ENCODE measurements at regions not wholly inside any gene's neighbourhood (a gene's known extent, or its start where the extent isn't known, plus 50 kb on each side); places are given as distances from the start of the nearest gene placed in this dataset.

- intact Hi-C loops (cut with DNase I; ENCODE audit: low total_unique reads) = loop anchor here (10.0 kb wide), 1 partner anchor 586 kb away; no protein-coding TSS in a partner anchor
- TF ChIP-seq POLR2A (IDR thresholded peaks at IDR 0.05) (no peak), CTCF (IDR thresholded peaks at IDR 0.05 in 4 of 5, conservative IDR thresholded peaks at IDR 0.05 in 1 of 5) (no peak)
- no peak for ATAC-seq
- no peak for DNase-seq
- Histone ChIP-seq H3K27ac (no peak overlapping the region), H3K9me3 (no peaks in the 10 kb centered on the region), H3K36me3 (no peaks in the 10 kb centered on the region), H3K4me3 (no peak overlapping the region), H3K4me1 (no peaks in the 10 kb centered on the region), H3K27me3 (no peaks in the 10 kb centered on the region)
- in situ Hi-C loops (cut with MboI; ENCODE audit: low sequenced_read_pairs in 4 of 4) = loop anchor here (25.0 kb wide), 6 partner anchors 1019 to 1419 kb away; partner anchors contain the start of gene JARID2 (in 3 of the 4)
Observed at GRCh38 chr6:14218519-14218800, 100.9 kb downstream of the CD83 start.

- in situ Hi-C loops (cut with MboI; ENCODE audit: low sequenced_read_pairs in 4 of 4) = loop anchor here (25.0 kb wide), 6 partner anchors 1016 to 1416 kb away; partner anchors contain the start of gene JARID2 (in 3 of the 4)
- H3K36me3 ChIP-seq = no peaks in the 10 kb centered on the region
- DNase-seq (no peak), ATAC-seq (no peak)
- no peak overlapping the region for H3K4me3 ChIP-seq
- H3K4me1 ChIP-seq = no peaks in the 10 kb centered on the region
- no peak overlapping the region for H3K27ac ChIP-seq
- no peaks in the 10 kb centered on the region for H3K27me3 ChIP-seq
- TF ChIP-seq POLR2A (IDR thresholded peaks at IDR 0.05) (no peak), CTCF (IDR thresholded peaks at IDR 0.05 in 4 of 5, conservative IDR thresholded peaks at IDR 0.05 in 1 of 5) (no peak)
- H3K9me3 ChIP-seq = no peaks in the 10 kb centered on the region
- intact Hi-C loops (cut with DNase I; ENCODE audit: low total_unique reads) = no loop called here
Observed at GRCh38 chr6:14221564-14222279, 104.2 kb downstream of the CD83 start.

GRCh38 chr6:14222956-14223355 lies 105.4 kb downstream of the CD83 start:
- in situ Hi-C loops (cut with MboI; ENCODE audit: low sequenced_read_pairs in 4 of 4) = loop anchor here (25.0 kb wide), 6 partner anchors 1014 to 1414 kb away; partner anchors contain the start of gene JARID2 (in 3 of the 4)
- no peaks in the 10 kb centered on the region for H3K36me3 ChIP-seq
- no peaks in the 10 kb centered on the region for H3K27me3 ChIP-seq
- intact Hi-C loops (cut with DNase I; ENCODE audit: low total_unique reads) = no loop called here
- TF ChIP-seq POLR2A (IDR thresholded peaks at IDR 0.05) = no peak
- no peak for TF ChIP-seq CTCF (IDR thresholded peaks at IDR 0.05 in 4 of 5, conservative IDR thresholded peaks at IDR 0.05 in 1 of 5)
- no peak for ATAC-seq
- no peak overlapping the region for H3K27ac ChIP-seq
- H3K4me1 ChIP-seq = no peaks in the 10 kb centered on the region
- DNase-seq = no peak
- H3K9me3 ChIP-seq = no peaks in the 10 kb centered on the region
- H3K4me3 ChIP-seq = no peak overlapping the region

GRCh38 chr6:14224359-14225103 lies 107.0 kb downstream of the CD83 start:
- ATAC-seq = no peak
- no peak overlapping the region for H3K4me3 ChIP-seq
- in situ Hi-C loops (cut with MboI; ENCODE audit: low sequenced_read_pairs in 4 of 4) = loop anchor here (25.0 kb wide), 6 partner anchors 1013 to 1413 kb away; partner anchors contain the start of gene JARID2 (in 3 of the 4)
- H3K27me3 ChIP-seq = no peaks in the 10 kb centered on the region
- DNase-seq = no peak
- TF ChIP-seq CTCF (IDR thresholded peaks at IDR 0.05 in 4 of 5, conservative IDR thresholded peaks at IDR 0.05 in 1 of 5) (no peak), POLR2A (IDR thresholded peaks at IDR 0.05) (no peak)
- H3K9me3 ChIP-seq = no peaks in the 10 kb centered on the region
- H3K4me1 ChIP-seq = no peaks in the 10 kb centered on the region
- H3K36me3 ChIP-seq = no peaks in the 10 kb centered on the region
- intact Hi-C loops (cut with DNase I; ENCODE audit: low total_unique reads) = no loop called here
- no peak overlapping the region for H3K27ac ChIP-seq
